OCI-LY7 (cell line): ENCODE measurements at regions not wholly inside any gene's neighbourhood (a gene's known extent, or its start where the extent isn't known, plus 50 kb on each side); places are given as distances from the start of the nearest gene placed in this dataset.
"Not testable (repeated sequence)": the region's sequence is repeated elsewhere in the genome, so short reads cannot be mapped to it uniquely, and the experiment has no call there.

Source experiments
- BruUV-seq: library from RNA; stranded (reverse); fragments of 400-500 nt; replicated peaks from 2 replicates; lab custom pipeline; 2021; lab: Mats Ljungman, UMichigan
- CTCF ChIA-PET: fragments of 300-600 bp; sonication (Branson Sonifier 250); formaldehyde crosslinking; loops from one replicate; lab custom pipeline; 2022; ENCODE audit warnings: antibody characterized with exemption; ENCODE audit not compliant: unreplicated experiment; lab: Charles Lee
- POLR2A ChIA-PET: fragments of 300-600 bp; sonication (Branson Sonifier 250); formaldehyde crosslinking; loops from one replicate; lab custom pipeline; 2022; ENCODE audit warnings: antibody characterized with exemption; lab: Charles Lee
- DNase-seq: peaks from one replicate; pipeline ENCODE4 v3.0.0-alpha.2; 2015; ENCODE audit warnings: low spot score
- H2AFZ ChIP-seq: fragments of 200-600 bp; sonication (generic), shearing (Covaris generic); 2 replicates; pipeline ENCODE4 v1.6.1; 2014; ENCODE audit warnings: mild to moderate bottlenecking, antibody characterized with exemption, low read length, moderate library complexity
- H3K27ac ChIP-seq: fragments of 200-600 bp; sonication (generic); 2 replicates; pipeline ENCODE4 v1.5.1; 2014; ENCODE audit warnings: mixed run types, low read depth, mild to moderate bottlenecking, moderate library complexity, low read length, inconsistent platforms; ENCODE audit not compliant: poor library complexity, severe bottlenecking
- H3K36me3 ChIP-seq: fragments of 200-600 bp; sonication (generic); 2 replicates; pipeline ENCODE4 v1.6.1; 2014; ENCODE audit warnings: mild to moderate bottlenecking, antibody characterized with exemption, low read length, moderate library complexity, mixed read lengths; ENCODE audit not compliant: insufficient read depth
- H3K4me1 ChIP-seq: fragments of 200-600 bp; sonication (generic); 2 replicates; pipeline ENCODE4 v1.5.1; 2014; ENCODE audit warnings: mild to moderate bottlenecking, low read length; ENCODE audit not compliant: insufficient read depth, poor library complexity, severe bottlenecking
- H3K4me2 ChIP-seq: fragments of 200-600 bp; sonication (generic); 2 replicates; pipeline ENCODE4 v1.6.1; 2014; ENCODE audit warnings: mild to moderate bottlenecking, low read length
- H3K4me3 ChIP-seq: fragments of 200-600 bp; sonication (generic); 2 replicates; pipeline ENCODE4 v1.5.1; 2014; ENCODE audit warnings: mild to moderate bottlenecking, low read depth, low read length; ENCODE audit not compliant: poor library complexity, severe bottlenecking
- H3K79me2 ChIP-seq: fragments of 200-600 bp; sonication (generic); 2 replicates; pipeline ENCODE4 v1.6.1; 2016; ENCODE audit warnings: low read depth, mild to moderate bottlenecking, low read length, moderate library complexity, mixed read lengths; ENCODE audit not compliant: insufficient read depth
- H3K9me2 ChIP-seq: fragments of 200-600 bp; sonication (generic); 2 replicates; pipeline ENCODE4 v1.6.1; 2016; ENCODE audit warnings: mild to moderate bottlenecking, low read length, mixed read lengths; ENCODE audit not compliant: insufficient read depth
- H3K9me3 ChIP-seq: fragments of 200-600 bp; sonication (generic); 2 replicates; pipeline ENCODE4 v1.6.1; 2014; ENCODE audit warnings: mild to moderate bottlenecking, mixed run types, low read length, mixed read lengths
- H4K20me1 ChIP-seq: fragments of 200-600 bp; sonication (generic); 2 replicates; pipeline ENCODE4 v1.6.1; 2014; ENCODE audit warnings: mild to moderate bottlenecking, antibody characterized with exemption, low read length, moderate library complexity, mixed read lengths; ENCODE audit not compliant: insufficient read depth
- CTCF ChIP-seq: fragments of 200-600 bp; sonication (generic); conservative IDR thresholded peaks from 2 replicates; pipeline ENCODE4 v1.5.1; 2014; ENCODE audit warnings: mild to moderate bottlenecking, antibody characterized with exemption, low read length, moderate library complexity, mixed read lengths
- EZH2phosphoT487 ChIP-seq: fragments of 200-600 bp; sonication (generic); IDR thresholded peaks from 2 replicates; pipeline ENCODE4 v1.6.1; 2018; ENCODE audit warnings: low read depth, borderline replicate concordance, mild to moderate bottlenecking, mixed run types, antibody characterized with exemption, low read length, moderate library complexity, mixed read lengths
- intact Hi-C: fragments of 100-400 bp; cut with micrococcal nuclease; formaldehyde crosslinking; loops from one replicate; pipeline ENCODE4 v1.10.0; 2022; ENCODE audit not compliant: unreplicated experiment

- Histone ChIP-seq H3K36me3 (no peaks in the 10 kb centered on the region), H3K9me2 (no peaks in the 10 kb centered on the region), H3K4me2 (no peak overlapping the region), H3K9me3 (no peaks in the 10 kb centered on the region), H3K79me2 (no peaks in the 10 kb centered on the region), H3K4me1 (no peaks in the 10 kb centered on the region), H4K20me1 (no peaks in the 10 kb centered on the region), H3K4me3 (no peak overlapping the region), H2AFZ (no peak overlapping the region), H3K27ac (no peak overlapping the region)
- TF ChIP-seq CTCF (no peak), EZH2phosphoT487 (no peak)
- intact Hi-C loops, result no loop called here
- BruUV-seq, result no TSS peak
- CTCF ChIA-PET, result no interaction called here
- POLR2A ChIA-PET, result no interaction called here
- no peak for DNase-seq
These were observed 157.7 kb upstream of the PROK2 start for GRCh38 chr3:71942432-71943187.

GRCh38 chr3:71940486-71940885 is 155.5 kb upstream of the PROK2 start:
- TF ChIP-seq CTCF (no peak), EZH2phosphoT487 (no peak)
- no peak overlapping the region for H3K4me3 ChIP-seq
- BruUV-seq, result no TSS peak
- CTCF ChIA-PET, result interaction anchor here (0.5 kb wide), 1 partner anchor 326 kb away, joined by 4 read pairs; no protein-coding TSS in a partner anchor
- H3K4me2 ChIP-seq, result no peak overlapping the region
- POLR2A ChIA-PET, result interaction anchor here (0.6 to 0.9 kb wide), 2 partner anchors 13 to 44 kb away, joined by 3 read pairs; no protein-coding TSS in a partner anchor
- H3K4me1 ChIP-seq, result no peaks in the 10 kb centered on the region
- H3K9me2 ChIP-seq, result no peaks in the 10 kb centered on the region
- no peaks in the 10 kb centered on the region for H3K36me3 ChIP-seq
- H4K20me1 ChIP-seq, result no peaks in the 10 kb centered on the region
- H3K79me2 ChIP-seq, result no peaks in the 10 kb centered on the region
- no peak overlapping the region for H2AFZ ChIP-seq
- no peak overlapping the region for H3K27ac ChIP-seq
- no peaks in the 10 kb centered on the region for H3K9me3 ChIP-seq
- no peak for DNase-seq
- intact Hi-C loops, result no loop called here

GRCh38 chr3:71938081-71938480 is 153.1 kb upstream of the PROK2 start:
- intact Hi-C loops, H3K4me3 ChIP-seq, H3K4me2 ChIP-seq, H3K9me3 ChIP-seq, H3K4me1 ChIP-seq, BruUV-seq, H3K36me3 ChIP-seq, H3K9me2 ChIP-seq, H2AFZ ChIP-seq, H3K27ac ChIP-seq, H3K79me2 ChIP-seq, DNase-seq, H4K20me1 ChIP-seq, CTCF ChIA-PET: not testable (repeated sequence)
- POLR2A ChIA-PET, result interaction anchor here (1.0 kb wide), 1 partner anchor 23 kb away, joined by 3 read pairs; no protein-coding TSS in a partner anchor
